ENCODE measurements at regions not wholly inside any gene's neighbourhood (a gene's known extent, or its start where the extent isn't known, plus 50 kb on each side); places are given as distances from the start of the nearest gene placed in this dataset.

- TF ChIP-seq, protein P1, sequence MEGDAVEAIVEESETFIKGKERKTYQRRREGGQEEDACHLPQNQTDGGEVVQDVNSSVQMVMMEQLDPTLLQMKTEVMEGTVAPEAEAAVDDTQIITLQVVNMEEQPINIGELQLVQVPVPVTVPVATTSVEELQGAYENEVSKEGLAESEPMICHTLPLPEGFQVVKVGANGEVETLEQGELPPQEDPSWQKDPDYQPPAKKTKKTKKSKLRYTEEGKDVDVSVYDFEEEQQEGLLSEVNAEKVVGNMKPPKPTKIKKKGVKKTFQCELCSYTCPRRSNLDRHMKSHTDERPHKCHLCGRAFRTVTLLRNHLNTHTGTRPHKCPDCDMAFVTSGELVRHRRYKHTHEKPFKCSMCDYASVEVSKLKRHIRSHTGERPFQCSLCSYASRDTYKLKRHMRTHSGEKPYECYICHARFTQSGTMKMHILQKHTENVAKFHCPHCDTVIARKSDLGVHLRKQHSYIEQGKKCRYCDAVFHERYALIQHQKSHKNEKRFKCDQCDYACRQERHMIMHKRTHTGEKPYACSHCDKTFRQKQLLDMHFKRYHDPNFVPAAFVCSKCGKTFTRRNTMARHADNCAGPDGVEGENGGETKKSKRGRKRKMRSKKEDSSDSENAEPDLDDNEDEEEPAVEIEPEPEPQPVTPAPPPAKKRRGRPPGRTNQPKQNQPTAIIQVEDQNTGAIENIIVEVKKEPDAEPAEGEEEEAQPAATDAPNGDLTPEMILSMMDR (IDR thresholded peaks at IDR 0.05) = no peak
- TF ChIP-seq EZH2 (IDR thresholded peaks at IDR 0.05) = no peak
Observed at GRCh38 chr7:52360541-52360940, 674.9 kb upstream of the POM121L12 start.

All from neural progenitor cell (in vitro differentiated cells).